ENCODE measurements at regions not wholly inside any gene's neighbourhood (a gene's known extent, or its start where the extent isn't known, plus 50 kb on each side); places are given as distances from the start of the nearest gene placed in this dataset.

DNA sequence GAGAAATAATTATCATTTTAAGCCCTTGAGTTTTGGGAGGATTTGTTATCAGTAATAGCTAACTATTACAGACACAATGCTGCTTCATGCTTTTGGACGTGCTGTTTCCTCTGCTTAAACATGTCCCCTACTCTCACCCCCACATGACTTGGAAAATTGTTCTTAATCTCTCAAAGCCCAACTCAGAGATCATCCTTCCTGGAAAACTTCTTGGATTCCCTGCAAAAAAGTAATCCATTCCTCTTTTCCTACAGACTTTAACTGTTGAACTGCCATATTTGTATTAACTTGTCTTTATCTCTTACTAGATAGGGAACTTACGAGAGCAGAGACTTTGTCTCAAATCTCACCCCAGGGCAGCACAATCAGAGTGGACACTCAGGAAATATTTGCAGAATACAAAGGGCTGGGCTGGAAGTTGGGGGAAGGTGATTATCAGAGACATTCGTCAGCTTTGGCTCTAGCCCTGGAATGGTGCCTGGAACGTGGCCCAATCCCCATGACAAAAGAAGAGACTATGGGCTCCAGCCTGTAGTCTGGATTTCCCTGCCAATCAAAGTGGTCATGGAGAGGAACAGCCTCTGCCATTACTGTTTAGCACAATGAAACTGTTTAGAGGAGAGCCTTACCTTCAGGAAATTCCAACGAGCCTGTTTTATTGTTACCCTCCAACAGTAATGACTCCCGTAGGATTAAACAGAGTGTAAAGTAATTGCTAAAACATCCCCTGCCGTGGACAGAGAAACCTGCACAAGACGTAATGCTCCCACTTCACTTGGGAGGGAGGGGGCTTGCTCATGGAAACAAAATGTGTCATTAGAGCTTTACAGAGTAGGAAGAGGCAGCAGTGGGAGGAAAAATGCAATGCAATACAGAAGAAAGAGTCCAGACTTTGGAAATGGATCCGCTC lies 140.4 kb upstream of the AUTS2 start:
- TF ChIP-seq, protein P1, sequence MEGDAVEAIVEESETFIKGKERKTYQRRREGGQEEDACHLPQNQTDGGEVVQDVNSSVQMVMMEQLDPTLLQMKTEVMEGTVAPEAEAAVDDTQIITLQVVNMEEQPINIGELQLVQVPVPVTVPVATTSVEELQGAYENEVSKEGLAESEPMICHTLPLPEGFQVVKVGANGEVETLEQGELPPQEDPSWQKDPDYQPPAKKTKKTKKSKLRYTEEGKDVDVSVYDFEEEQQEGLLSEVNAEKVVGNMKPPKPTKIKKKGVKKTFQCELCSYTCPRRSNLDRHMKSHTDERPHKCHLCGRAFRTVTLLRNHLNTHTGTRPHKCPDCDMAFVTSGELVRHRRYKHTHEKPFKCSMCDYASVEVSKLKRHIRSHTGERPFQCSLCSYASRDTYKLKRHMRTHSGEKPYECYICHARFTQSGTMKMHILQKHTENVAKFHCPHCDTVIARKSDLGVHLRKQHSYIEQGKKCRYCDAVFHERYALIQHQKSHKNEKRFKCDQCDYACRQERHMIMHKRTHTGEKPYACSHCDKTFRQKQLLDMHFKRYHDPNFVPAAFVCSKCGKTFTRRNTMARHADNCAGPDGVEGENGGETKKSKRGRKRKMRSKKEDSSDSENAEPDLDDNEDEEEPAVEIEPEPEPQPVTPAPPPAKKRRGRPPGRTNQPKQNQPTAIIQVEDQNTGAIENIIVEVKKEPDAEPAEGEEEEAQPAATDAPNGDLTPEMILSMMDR (IDR thresholded peaks at IDR 0.05) = no peak
- no peak for TF ChIP-seq POLR2A (IDR thresholded peaks at IDR 0.05)
- Histone ChIP-seq H3K4me1 (peaks cover 0 to 16% (median 6%) of the 10 kb centered on the region in 3 donors), H3K9me3 (no peaks in the 10 kb centered on the region), H3K36me3 (no peaks in the 10 kb centered on the region), H3K4me3 (no peak overlapping the region), H3K27ac (no peak overlapping the region), H3K27me3 (no peaks in the 10 kb centered on the region)
- no peak for DNase-seq
- WGBS, 2 donors = 15 to 21% methylated on average over 8 to 9 of the region's 9 CpGs
- intact Hi-C loops (cut with DNase I) = no loop called here

DNA sequence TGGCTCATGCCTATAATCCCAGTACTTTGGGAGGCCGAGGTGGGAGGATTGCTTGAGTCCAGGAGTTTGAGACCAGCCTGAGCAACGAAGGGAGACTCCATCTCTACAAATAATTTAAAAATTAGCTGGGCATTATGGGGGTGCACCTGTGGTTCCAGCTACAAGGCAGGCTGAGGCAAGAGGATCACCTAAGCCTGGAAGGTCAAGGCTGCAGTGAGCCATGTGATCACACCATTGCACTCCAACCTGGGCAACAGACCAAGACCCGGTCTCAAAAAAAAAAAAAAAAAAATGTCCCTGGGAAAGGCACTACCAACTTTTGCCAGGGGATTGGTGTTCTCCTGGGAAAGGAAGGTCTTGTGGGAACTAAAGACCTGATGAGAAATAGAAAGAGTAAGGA lies 134.2 kb upstream of the AUTS2 start:
- TF ChIP-seq, protein P1 (IDR thresholded peaks at IDR 0.05) = no peak
- TF ChIP-seq POLR2A (IDR thresholded peaks at IDR 0.05) = no peak
- H3K27ac ChIP-seq = no peak overlapping the region
- H3K36me3 ChIP-seq = no peaks in the 10 kb centered on the region
- DNase-seq = no peak
- intact Hi-C loops (cut with DNase I) = no loop called here
- H3K4me1 ChIP-seq = no peaks in the 10 kb centered on the region
- WGBS, 2 donors = 85 to 86% methylated on average over 3 of the region's 3 CpGs
- no peak overlapping the region for H3K4me3 ChIP-seq
- no peaks in the 10 kb centered on the region for H3K27me3 ChIP-seq
- peaks cover 0 to 15% (median 7%) of the 10 kb centered on the region in 3 donors for H3K9me3 ChIP-seq

DNA sequence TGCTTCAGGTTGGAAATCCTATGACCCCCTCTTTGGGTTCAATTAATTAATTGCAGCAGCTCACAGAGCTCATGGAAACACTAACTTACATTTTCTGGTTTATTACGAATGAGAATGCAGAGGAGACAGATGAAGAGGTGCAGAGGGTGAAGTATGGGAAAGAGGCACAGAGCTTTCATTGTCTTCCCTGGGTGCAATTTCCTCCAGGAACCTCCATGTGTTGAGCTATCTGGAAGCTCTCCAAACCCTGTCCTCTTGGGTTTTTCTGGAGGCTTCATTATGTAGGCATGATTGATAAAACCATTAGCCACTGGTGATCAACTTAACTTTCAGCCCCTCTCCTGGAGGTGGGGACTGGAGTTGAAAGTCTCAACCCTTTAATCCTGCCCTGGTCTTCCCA lies 133.0 kb upstream of the AUTS2 start:
- H3K4me3 ChIP-seq = no peak overlapping the region
- peaks cover 0 to 15% (median 7%) of the 10 kb centered on the region in 3 donors for H3K9me3 ChIP-seq
- no peaks in the 10 kb centered on the region for H3K27me3 ChIP-seq
- no peak for DNase-seq
- H3K4me1 ChIP-seq = no peaks in the 10 kb centered on the region
- 90 to 93% methylated on average over 1 of the region's 1 CpG for WGBS, 2 donors
- intact Hi-C loops (cut with DNase I) = no loop called here
- no peak overlapping the region for H3K27ac ChIP-seq
- H3K36me3 ChIP-seq = no peaks in the 10 kb centered on the region
- no peak for TF ChIP-seq POLR2A (IDR thresholded peaks at IDR 0.05)
- TF ChIP-seq, protein P1 (IDR thresholded peaks at IDR 0.05) = no peak

DNA sequence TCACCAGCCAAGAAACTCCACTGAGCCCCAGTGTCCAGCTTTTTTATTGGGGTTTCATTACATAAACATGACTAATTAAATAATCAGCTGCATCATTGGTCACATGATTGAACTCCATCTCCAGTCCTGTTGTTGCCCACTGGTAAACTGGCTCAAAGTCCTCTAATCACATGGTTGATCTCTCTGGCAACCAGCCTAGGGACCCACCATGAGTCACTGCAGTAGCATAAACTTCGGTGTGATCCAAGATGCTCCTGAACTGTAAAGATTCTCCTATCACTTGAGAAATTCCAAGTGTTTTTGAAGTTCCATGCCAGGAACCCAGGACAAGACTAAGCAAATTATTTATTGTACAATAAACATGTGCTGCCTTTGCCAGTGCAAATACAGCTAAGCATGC lies 130.4 kb upstream of the AUTS2 start:
- WGBS, 2 donors = 50 to 87% methylated on average over 1 of the region's 1 CpG
- H3K4me3 ChIP-seq = no peak overlapping the region
- H3K4me1 ChIP-seq = no peaks in the 10 kb centered on the region
- H3K36me3 ChIP-seq = no peaks in the 10 kb centered on the region
- H3K27me3 ChIP-seq = no peaks in the 10 kb centered on the region
- no peak for TF ChIP-seq POLR2A (IDR thresholded peaks at IDR 0.05)
- TF ChIP-seq, protein P1 (IDR thresholded peaks at IDR 0.05) = no peak
- no peak overlapping the region for H3K27ac ChIP-seq
- intact Hi-C loops (cut with DNase I) = no loop called here
- H3K9me3 ChIP-seq = peaks cover 0 to 15% (median 7%) of the 10 kb centered on the region in 3 donors
- no peak for DNase-seq

DNA sequence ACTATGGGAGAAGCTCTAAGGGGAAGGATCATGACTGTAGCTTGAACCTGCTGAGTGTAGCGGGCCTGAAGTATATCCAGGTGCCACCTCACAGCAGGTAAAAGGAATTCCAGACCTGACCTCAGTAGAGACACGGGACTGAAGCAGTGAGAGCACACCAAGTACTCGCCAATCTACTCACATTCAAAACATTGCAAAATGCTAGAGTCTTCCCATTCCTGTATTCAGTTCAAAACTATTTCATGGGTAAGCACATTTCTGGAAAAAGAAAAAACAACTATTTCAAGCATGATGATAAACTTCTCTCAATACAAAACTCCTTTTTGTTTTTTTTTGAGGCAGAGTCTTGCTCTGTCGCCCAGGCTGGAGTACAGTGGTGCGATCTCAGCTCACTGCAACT lies 121.9 kb upstream of the AUTS2 start:
- WGBS, 2 donors = 76 to 85% methylated on average over 5 of the region's 5 CpGs
- DNase-seq = no peak
- H3K4me3 ChIP-seq = no peak overlapping the region
- H3K4me1 ChIP-seq = no peaks in the 10 kb centered on the region
- H3K36me3 ChIP-seq = no peaks in the 10 kb centered on the region
- TF ChIP-seq, protein P1 (IDR thresholded peaks at IDR 0.05) = no peak
- TF ChIP-seq POLR2A (IDR thresholded peaks at IDR 0.05) = no peak
- no peaks in the 10 kb centered on the region for H3K9me3 ChIP-seq
- H3K27ac ChIP-seq = no peak overlapping the region
- intact Hi-C loops (cut with DNase I) = no loop called here
- H3K27me3 ChIP-seq = no peaks in the 10 kb centered on the region
